GM12864 (cell line): ENCODE measurements at regions not wholly inside any gene's neighbourhood (a gene's known extent, or its start where the extent isn't known, plus 50 kb on each side); places are given as distances from the start of the nearest gene placed in this dataset.

Experiments
- DNase-seq: peaks from one replicate; pipeline ENCODE4 v3.0.0-alpha.2; 2011; ENCODE audit warnings: low read depth
- H3K4me3 ChIP-seq: 2 replicates; pipeline ENCODE4 v1.5.1; 2011; ENCODE audit warnings: mild to moderate bottlenecking, low read depth, low read length, control low read depth
- CTCF ChIP-seq: IDR thresholded peaks from 2 replicates; pipeline ENCODE4 v1.5.1; 2011; ENCODE audit warnings: low read depth, mild to moderate bottlenecking, moderate library complexity, low read length, control low read depth, inconsistent platforms; ENCODE audit errors: missing control alignments

DNA sequence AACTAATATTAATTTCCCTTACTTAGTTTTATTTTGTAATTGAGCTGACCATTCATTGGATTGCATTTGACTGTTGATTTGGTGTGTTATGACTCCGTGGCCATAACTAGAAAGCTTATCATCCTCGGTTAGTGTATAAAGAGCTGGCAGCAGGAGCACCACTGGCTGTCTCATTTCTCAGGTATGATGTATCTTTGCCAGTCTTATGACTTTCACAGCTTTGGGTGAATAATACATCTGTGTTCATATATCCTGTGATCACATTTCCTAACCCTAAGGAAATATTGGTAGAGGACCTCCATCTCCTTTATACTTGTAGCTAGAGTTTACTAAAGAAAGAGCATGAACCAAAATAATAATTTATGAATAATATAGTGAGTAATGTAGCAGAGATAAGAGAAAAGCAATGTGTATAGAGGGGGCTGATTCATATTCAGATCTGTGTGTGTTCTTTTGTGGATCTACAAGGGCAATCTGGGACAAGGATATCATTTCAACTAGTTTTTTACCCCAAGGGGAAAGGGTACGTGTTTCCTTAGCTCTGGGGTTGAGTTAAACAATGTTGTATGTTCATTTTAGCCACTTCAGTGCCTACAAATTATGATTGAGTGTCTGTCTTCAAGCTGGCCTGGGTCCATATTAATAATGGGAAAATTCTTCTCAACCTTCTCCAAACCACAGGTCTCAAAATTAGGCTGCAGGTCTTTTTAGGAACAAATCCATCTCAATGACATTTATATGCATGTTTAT lies 901.7 kb downstream of the NTRK3 start:
- no peak for TF ChIP-seq CTCF
- H3K4me3 ChIP-seq, result no peak overlapping the region
- no peak for DNase-seq

GRCh38 chr15:87349181-87349580 lies 907.4 kb downstream of the NTRK3 start:
- H3K4me3 ChIP-seq, result no peak overlapping the region
- no peak for DNase-seq
- no peak for TF ChIP-seq CTCF

GRCh38 chr15:87348746-87349145 lies 907.8 kb downstream of the NTRK3 start:
- TF ChIP-seq CTCF, result no peak
- H3K4me3 ChIP-seq, result no peak overlapping the region
- no peak for DNase-seq

DNA sequence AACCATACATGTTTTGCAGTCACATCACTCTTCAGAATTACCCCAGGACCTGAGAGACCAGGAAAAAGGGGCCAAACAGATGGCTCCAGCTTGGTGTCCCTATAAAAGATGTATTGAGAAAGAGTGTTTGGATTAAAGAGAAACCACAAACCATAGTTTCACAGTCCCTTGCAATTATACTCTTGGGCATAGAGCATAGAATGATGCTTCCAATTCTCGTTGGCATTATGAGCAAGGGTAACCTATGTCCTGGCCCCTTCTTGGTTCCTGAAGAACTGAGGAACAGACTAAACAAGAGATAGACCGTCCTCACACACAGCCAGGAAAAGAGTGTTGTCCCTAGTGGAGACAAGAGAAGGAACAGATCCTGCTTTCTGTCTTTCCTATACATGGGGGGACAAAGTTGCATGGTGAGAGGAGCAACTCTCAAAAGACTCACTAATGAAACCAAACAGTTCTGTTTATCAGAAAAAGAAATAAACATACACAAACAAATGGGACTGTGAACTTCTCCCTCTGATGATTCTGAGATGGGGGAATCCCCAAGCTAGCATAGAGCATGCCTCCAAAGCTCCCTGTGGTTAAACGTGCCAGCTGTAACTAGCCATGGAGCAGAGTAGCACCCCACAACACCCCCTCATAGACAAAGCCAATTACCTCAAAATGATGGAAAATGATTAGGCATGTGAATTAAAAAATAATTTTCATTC lies 908.6 kb downstream of the NTRK3 start:
- no peak for TF ChIP-seq CTCF
- DNase-seq, result no peak

DNA sequence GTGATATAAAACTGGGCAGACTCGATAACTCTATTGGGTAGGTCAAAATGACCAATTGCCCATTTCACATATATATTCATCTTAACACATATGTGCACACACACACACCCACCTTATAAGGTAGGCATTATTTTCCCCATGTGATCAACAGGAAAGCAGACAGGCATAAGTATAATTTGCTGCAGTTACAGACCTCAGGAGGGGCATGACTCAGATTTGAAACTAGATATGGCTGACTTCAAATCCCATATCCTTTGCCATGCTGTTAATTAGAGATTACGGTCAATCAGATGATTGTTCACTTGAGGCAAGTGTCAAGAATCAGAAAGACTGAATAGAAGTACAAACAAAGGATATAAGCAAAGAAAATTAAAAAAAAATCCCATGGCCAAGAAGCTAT lies 910.6 kb downstream of the NTRK3 start:
- H3K4me3 ChIP-seq, result no peak overlapping the region
- TF ChIP-seq CTCF, result no peak
- no peak for DNase-seq

More for the DNA sequence above, 908.6 kb downstream of the NTRK3 start:
- H3K4me3 ChIP-seq, result no peak overlapping the region

GRCh38 chr15:87343966-87344365 lies 912.6 kb downstream of the NTRK3 start:
- DNase-seq, result no peak
- H3K4me3 ChIP-seq, result no peak overlapping the region
- no peak for TF ChIP-seq CTCF

DNA sequence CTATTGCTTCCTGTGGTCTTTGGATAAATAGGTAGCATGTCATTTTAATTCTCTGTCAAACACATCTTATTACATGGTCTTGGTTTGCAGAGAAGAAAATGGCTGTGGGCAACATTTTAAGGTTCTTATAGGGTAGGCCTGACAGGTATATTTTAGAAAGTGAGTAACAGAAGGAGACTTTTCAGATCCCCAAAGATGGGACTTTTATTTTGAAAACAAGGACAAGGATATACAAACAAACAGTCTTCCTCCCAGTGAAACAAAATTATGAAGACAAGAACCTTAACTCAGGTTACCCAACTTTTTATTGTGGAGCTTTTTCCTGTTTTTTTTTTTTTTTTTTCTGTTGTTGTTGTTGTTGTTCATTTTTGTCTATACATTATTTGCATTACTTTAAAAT lies 916.2 kb downstream of the NTRK3 start:
- no peak for DNase-seq
- no peak overlapping the region for H3K4me3 ChIP-seq
- TF ChIP-seq CTCF, result no peak
